Gastrocnemius medialis (tissue), 4 donors: ENCODE measurements at regions not wholly inside any gene's neighbourhood (a gene's known extent, or its start where the extent isn't known, plus 50 kb on each side); places are given as distances from the start of the nearest gene placed in this dataset.

Source experiments
- POLR2A ChIP-seq, 2 donors: fragments of 450-650 bp; IDR thresholded peaks; one replicate each; pipeline ENCODE4 v1.6.1; 2017; ENCODE audit warnings: antibody characterized with exemption in 2 of 2, mild to moderate bottlenecking in 2 of 2, moderate library complexity in 2 of 2
- TF ChIP-seq, protein P1 (sequence below), 5 experiments: fragments of 450-650 bp in 3 of 5; fragments of 200-600 bp in 2 of 5; sonication (generic) in 2 of 5; IDR thresholded peaks in 4 of 5; conservative IDR thresholded peaks in 1 of 5; 1 replicate in 4 of 5; 2 replicates in 1 of 5; pipeline ENCODE4 v1.5.1; 2016 to 2019; ENCODE audit warnings: antibody characterized with exemption in 5 of 5, mild to moderate bottlenecking in 3 of 5, moderate library complexity in 3 of 5

- TF ChIP-seq, protein P1, sequence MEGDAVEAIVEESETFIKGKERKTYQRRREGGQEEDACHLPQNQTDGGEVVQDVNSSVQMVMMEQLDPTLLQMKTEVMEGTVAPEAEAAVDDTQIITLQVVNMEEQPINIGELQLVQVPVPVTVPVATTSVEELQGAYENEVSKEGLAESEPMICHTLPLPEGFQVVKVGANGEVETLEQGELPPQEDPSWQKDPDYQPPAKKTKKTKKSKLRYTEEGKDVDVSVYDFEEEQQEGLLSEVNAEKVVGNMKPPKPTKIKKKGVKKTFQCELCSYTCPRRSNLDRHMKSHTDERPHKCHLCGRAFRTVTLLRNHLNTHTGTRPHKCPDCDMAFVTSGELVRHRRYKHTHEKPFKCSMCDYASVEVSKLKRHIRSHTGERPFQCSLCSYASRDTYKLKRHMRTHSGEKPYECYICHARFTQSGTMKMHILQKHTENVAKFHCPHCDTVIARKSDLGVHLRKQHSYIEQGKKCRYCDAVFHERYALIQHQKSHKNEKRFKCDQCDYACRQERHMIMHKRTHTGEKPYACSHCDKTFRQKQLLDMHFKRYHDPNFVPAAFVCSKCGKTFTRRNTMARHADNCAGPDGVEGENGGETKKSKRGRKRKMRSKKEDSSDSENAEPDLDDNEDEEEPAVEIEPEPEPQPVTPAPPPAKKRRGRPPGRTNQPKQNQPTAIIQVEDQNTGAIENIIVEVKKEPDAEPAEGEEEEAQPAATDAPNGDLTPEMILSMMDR (IDR thresholded peaks at IDR 0.05 in 4 of 5, conservative IDR thresholded peaks at IDR 0.05 in 1 of 5) = no peak
- no peak for TF ChIP-seq POLR2A (IDR thresholded peaks at IDR 0.05)
Observed at GRCh38 chr17:71632328-71632727, 488.5 kb upstream of the SOX9 start.
